ENCODE measurements at regions not wholly inside any gene's neighbourhood (a gene's known extent, or its start where the extent isn't known, plus 50 kb on each side); places are given as distances from the start of the nearest gene placed in this dataset.

DNA sequence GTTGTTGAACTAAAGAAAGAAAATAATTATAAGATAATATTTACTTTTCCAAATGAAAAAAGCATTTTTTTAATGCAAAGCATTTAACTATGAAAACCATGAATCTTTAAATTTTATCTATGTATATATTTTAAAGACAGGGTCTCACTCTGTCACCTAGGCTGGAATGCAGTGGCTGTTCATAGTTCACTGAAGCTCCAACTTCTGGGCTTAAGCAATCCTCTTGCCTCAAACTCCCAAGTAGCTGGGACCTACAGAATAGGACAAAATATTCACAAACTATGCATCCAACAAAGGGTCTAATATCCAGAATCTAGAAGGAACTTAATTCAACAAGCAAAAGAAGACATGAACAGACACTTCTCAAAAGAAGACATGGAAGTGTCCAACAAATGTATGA, 55.9 kb upstream of the ALB start:
- intact Hi-C loops (cut with micrococcal nuclease; ENCODE audit: unreplicated experiment) (no loop called here), in situ Hi-C loops (cut with MboI) (loop anchor here (5.0 kb wide), 1 partner anchor 309 kb away; no protein-coding TSS in a partner anchor)
- Histone ChIP-seq H3K4me3 (no peak overlapping the region), H3K36me3 (ENCODE audit: control insufficient read depth in 2 of 2, insufficient read depth in 2 of 2, low read length in 1 of 2) (no peaks in the 10 kb centered on the region), H3K9ac (ENCODE audit: control insufficient read depth, insufficient read depth, low read length) (no peak overlapping the region), H3K27ac (ENCODE audit: control insufficient read depth, insufficient read depth) (no peak overlapping the region), H3K4me2 (ENCODE audit: control insufficient read depth, insufficient read depth) (no peak overlapping the region), H3K4me1 (ENCODE audit: control insufficient read depth, insufficient read depth, low read length) (no peaks in the 10 kb centered on the region), H3K79me2 (ENCODE audit: control insufficient read depth, insufficient read depth, low read length) (no peaks in the 10 kb centered on the region), H2AFZ (ENCODE audit: control insufficient read depth, low read depth, low read length) (no peak overlapping the region), H4K20me1 (ENCODE audit: control insufficient read depth, insufficient read depth) (no peaks in the 10 kb centered on the region), H3K27me3 (replicated peaks in 1 of 2; ENCODE audit: control insufficient read depth in 2 of 2, insufficient read depth in 2 of 2, low read length in 1 of 2) (no peaks in the 10 kb centered on the region; a peak in 1 of 4 replicates), H3K9me3 (replicated peaks; ENCODE audit: control insufficient read depth, insufficient read depth, low read length) (no peaks in the 10 kb centered on the region)
- TF ChIP-seq, protein P1, sequence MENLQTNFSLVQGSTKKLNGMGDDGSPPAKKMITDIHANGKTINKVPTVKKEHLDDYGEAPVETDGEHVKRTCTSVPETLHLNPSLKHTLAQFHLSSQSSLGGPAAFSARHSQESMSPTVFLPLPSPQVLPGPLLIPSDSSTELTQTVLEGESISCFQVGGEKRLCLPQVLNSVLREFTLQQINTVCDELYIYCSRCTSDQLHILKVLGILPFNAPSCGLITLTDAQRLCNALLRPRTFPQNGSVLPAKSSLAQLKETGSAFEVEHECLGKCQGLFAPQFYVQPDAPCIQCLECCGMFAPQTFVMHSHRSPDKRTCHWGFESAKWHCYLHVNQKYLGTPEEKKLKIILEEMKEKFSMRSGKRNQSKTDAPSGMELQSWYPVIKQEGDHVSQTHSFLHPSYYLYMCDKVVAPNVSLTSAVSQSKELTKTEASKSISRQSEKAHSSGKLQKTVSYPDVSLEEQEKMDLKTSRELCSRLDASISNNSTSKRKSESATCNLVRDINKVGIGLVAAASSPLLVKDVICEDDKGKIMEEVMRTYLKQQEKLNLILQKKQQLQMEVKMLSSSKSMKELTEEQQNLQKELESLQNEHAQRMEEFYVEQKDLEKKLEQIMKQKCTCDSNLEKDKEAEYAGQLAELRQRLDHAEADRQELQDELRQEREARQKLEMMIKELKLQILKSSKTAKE (IDR thresholded peaks at IDR 0.05; ENCODE audit: low read depth, poor library complexity, severe bottlenecking), result no peak
- TF ChIP-seq CEBPZ (IDR thresholded peaks at IDR 0.05; ENCODE audit: low read depth, low read length), result no peak
- no peak for TF ChIP-seq FOXK2 (IDR thresholded peaks at IDR 0.05)
- TF ChIP-seq CREM (IDR thresholded peaks at IDR 0.05; ENCODE audit: low read depth), result no peak
- TF ChIP-seq NBN (IDR thresholded peaks at IDR 0.05), result no peak
- TF ChIP-seq RFX5 (IDR thresholded peaks at IDR 0.05; ENCODE audit: low read depth, low read length), result no peak
- no peak for TF ChIP-seq IRF4 (IDR thresholded peaks at IDR 0.05; ENCODE audit: low read depth, low read length)
- no peak for TF ChIP-seq MEF2B (IDR thresholded peaks at IDR 0.05; ENCODE audit: partially characterized antibody, poor library complexity, severe bottlenecking)
- TF ChIP-seq ZBTB40 (IDR thresholded peaks at IDR 0.05; ENCODE audit: borderline replicate concordance), result no peak
- TF ChIP-seq MLLT1 (IDR thresholded peaks at IDR 0.05), result no peak
- POLR2A ChIA-PET, result no interaction called here
- SMC1A ChIA-PET (ENCODE audit: uncharacterized antibody, unreplicated experiment), result no interaction called here
- BruUV-seq (replicated peaks), result no TSS peak
- no peak for ATAC-seq
- CTCF ChIA-PET, result no interaction called here
- no peak for DNase-seq (ENCODE audit: low read depth, low spot score)
- RAD21 ChIA-PET (ENCODE audit: unreplicated experiment), result no interaction called here
- no peak for FAIRE-seq

Data from GM12878 (cell line).